ENCODE measurements at regions not wholly inside any gene's neighbourhood (a gene's known extent, or its start where the extent isn't known, plus 50 kb on each side); places are given as distances from the start of the nearest gene placed in this dataset.

- no peak for TF ChIP-seq CTCF (IDR thresholded peaks at IDR 0.05)
These were observed 515.7 kb upstream of the PROK2 start for GRCh38 chr3:72300621-72301020.

- no peak for TF ChIP-seq CTCF (IDR thresholded peaks at IDR 0.05)
These were observed 514.9 kb upstream of the PROK2 start for GRCh38 chr3:72299823-72300222.

- TF ChIP-seq CTCF (IDR thresholded peaks at IDR 0.05) = no peak
These were observed 514.4 kb upstream of the PROK2 start for GRCh38 chr3:72299321-72299802.

GRCh38 chr3:72298201-72299152 is 513.5 kb upstream of the PROK2 start:
- no peak for TF ChIP-seq CTCF (IDR thresholded peaks at IDR 0.05)

GRCh38 chr3:72297481-72297880 is 512.5 kb upstream of the PROK2 start:
- no peak for TF ChIP-seq CTCF (IDR thresholded peaks at IDR 0.05)

- no peak for TF ChIP-seq CTCF (IDR thresholded peaks at IDR 0.05)
These were observed 511.6 kb upstream of the PROK2 start for GRCh38 chr3:72296477-72297111.

- no peak for TF ChIP-seq CTCF (IDR thresholded peaks at IDR 0.05)
These were observed 511.1 kb upstream of the PROK2 start for GRCh38 chr3:72295962-72296450.
